GM21723 (cell line): ENCODE measurements at regions not wholly inside any gene's neighbourhood (a gene's known extent, or its start where the extent isn't known, plus 50 kb on each side); places are given as distances from the start of the nearest gene placed in this dataset.

Experiments used
- ATAC-seq: cut with Tn5 transposase; IDR thresholded peaks from one replicate; pipeline ENCODE4 v1.9.1; 2021; ENCODE audit warnings: mild to moderate bottlenecking, moderate library complexity; ENCODE audit not compliant: unreplicated experiment

DNA sequence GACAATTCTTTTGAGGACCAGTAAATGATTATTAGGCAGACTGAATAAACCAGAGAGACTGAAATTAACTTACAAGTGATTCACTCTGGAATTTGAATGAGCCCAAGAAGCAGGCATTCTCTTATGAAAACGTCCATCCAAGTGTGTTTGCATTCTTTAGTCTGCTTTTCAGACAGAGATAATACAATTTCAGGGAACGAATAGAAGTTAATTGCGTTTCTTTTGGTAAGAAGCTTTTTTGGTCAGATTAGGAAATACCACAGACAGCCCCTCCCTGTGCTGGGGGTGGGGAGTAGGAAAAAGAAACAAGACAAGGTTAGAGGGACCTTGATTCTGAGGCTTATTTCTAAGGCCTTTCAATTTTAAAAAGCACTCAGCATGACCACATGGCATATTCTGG is 874.4 kb downstream of the SUCLG1 start:
- ATAC-seq: no peak

- no peak for ATAC-seq
Measured at GRCh38 chr2:83582589-83582988, 876.5 kb downstream of the SUCLG1 start.

DNA sequence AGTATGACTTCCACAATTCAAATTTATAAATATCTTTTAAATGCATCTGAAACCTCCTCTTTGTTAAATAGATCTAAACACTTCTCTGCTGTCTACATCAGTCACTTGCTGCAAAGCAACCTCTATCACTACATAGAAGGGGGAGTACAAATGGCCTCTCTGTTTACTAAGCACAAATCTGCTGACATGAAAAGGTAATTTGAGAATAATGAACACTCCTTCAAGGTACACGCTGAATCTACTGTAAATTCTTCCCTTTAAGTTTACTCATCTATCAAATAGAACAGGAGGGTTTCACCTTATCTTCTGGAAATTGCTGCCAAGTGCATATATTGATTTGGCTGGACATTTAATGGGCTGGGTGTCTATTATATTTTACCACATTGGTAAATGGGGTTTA is 879.6 kb downstream of the SUCLG1 start:
- no peak for ATAC-seq

DNA sequence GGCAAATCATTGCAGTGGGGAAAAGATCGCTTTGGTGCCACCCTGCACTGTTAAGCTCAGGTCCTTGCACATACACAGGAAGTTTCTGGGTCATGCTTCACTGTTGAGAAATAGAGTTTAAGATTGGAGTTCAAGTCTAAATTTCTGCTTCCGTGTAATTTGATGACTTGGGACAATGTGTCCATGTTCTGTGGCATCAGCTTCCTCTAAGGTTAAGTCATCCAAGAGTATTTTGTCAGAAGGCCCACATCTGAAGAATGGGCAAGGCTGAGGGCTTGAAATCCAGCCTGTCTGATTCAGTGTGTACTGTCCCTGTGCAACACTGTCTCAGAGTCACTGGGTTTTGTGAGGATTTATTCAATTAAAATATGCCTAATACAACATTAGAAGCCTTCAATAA is 880.7 kb downstream of the SUCLG1 start:
- no peak for ATAC-seq

GRCh38 chr2:83574614-83575013 is 884.5 kb downstream of the SUCLG1 start:
- no peak for ATAC-seq

GRCh38 chr2:83573060-83573459 is 886.0 kb downstream of the SUCLG1 start:
- no peak for ATAC-seq

- no peak for ATAC-seq
Measured at GRCh38 chr2:83572400-83572799, 886.7 kb downstream of the SUCLG1 start.

DNA sequence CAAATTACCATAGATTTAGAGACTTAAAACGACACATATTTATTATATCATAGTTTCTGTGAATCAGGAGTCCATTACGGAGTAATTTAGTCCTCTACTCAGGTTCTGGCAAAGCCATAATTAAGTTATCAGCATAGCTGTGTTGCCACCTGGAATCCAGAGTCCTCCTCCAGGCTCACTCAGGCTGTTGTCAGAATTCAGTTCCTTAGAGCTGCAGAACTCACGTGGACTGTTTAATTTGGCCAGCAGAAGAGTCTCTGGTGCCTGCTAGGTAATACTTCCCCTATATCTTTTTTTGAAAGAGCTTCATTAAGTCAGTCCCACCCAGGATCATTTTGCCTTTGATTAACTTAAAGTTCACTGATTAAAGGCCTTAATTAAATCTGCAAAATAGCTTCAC is 891.5 kb downstream of the SUCLG1 start:
- no peak for ATAC-seq

DNA sequence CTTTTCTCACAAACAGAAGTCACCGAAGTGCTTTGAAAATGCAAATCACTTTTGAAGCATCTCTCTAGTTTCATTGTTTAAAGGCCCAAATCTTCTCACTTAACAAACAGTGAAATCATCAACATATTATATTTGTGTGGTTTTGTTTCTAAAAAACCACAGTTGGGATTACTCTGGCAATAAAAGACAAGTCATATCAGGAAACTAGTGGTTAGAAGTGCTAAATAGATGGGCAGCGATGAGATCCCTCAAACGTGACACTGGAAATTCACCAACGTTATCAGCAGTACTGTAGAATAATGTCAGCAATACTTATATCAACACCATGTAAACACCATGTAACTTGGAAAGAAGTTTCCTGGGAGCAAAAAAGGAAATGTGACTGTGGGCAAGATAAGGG is 893.5 kb downstream of the SUCLG1 start:
- no peak for ATAC-seq

GRCh38 chr2:83565181-83565580 is 893.9 kb downstream of the SUCLG1 start:
- ATAC-seq: no peak

DNA sequence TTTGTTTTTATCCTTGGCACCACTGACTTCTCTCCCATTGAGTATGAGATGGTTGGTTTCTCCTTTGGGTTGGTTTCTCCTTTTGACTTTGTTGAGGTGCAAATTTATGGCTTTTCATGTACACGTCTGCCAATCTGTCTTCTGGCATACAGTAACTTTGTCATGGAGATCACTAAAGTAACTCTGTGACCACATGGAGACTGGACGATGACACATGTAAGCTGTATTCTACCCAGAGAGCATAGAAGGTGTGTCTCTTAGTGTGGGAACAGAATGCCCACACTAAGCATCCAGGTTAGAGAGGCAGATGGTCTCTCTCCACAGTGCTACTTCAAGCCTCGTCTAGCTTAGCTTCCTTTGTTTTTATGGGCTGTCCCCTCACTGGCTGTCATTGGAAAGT is 897.5 kb downstream of the SUCLG1 start:
- no peak for ATAC-seq

- no peak for ATAC-seq
Measured at GRCh38 chr2:83536556-83536955, 922.5 kb downstream of the SUCLG1 start.

DNA sequence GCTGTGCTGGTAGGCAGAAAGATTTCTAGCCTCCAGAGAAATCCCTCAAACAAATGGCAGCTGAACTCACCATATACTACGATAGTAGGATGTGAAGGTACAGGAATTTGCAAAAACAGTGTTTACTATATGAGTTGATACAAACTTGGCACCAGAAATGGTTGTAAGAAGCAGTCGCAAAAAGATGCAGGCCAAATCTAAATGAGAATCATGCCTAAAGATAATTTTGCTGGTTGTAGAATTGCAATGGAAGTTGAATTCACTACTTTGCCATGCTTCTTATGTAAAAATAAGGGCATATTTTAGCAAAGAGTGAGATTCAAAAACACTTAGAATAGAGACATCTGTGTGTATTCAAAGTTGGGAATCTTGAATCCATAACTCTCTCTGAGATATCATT is 924.7 kb downstream of the SUCLG1 start:
- no peak for ATAC-seq

DNA sequence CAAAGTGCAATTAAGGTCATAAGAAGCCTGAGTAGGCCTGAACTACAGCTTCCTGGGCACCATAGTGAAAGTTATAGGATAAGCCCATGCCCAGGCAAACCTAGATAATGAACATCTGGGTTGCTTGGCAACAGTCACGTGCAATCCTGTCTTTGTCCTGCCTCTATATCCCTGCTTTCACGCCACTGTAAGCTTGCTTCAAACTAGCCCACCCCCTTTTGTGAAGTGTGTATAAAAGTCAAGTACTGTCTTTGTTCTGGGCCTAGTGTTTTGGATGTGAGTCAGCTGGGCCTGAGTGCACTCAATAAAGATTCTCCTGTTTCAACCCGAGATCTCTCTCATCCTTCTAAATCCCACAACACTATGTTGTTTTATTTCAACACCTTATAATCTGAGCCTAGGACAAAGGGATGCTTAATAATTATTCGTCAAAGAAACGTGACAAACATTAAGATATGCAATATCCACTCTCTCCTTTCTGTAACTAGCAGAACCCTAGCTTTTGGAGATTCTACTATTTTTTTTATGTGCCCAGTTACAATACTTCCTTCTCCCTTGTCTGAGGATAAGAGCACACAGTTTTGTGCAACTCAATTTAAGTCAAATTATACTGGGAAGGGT is 927.8 kb downstream of the SUCLG1 start:
- no peak for ATAC-seq

DNA sequence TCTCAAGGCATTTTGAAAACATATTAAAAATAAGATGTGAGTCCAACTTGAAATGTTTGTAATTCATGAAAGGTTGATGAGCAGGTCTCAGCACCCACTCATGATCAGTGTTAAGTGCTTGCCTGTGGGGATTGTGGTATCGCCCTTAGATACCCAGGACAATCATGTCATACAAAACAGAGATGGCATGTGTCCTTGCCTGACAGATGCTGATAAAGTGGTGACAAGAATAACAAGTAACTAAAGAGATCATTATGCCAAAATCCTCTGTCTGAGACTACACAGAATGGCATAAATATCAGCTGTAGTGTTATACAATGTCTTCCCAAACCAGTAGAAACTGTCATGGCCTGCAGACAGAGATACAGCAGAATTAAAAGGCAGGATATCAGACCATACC is 930.3 kb downstream of the SUCLG1 start:
- ATAC-seq: no peak

DNA sequence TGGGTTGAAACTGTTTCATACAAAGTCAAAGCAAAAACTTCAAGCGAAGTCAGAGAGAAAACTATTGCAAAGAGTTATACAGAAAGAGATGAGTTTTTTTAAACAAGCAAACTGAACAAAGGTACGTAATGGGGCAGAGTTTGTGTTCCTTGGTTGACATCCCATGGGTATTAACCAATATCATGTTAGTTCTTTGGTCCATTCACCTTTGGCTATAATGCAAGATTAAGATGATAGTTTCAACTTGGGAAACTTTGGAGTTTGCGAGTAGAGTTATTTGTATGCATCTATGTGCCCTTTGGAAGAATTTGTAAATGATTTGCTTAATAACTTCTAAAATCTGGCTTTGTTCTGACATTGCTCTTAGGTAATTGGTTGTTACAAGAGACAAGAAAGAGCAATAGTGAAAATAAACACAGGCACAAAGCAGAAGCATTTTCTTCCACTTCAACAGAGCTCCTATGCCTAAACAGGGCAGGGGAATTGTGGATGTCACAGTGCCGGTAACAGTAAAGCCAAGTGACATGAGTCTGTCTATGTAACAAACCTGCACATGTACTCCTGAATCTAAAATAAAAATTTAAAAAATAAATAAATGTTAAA is 936.1 kb downstream of the SUCLG1 start:
- no peak for ATAC-seq

DNA sequence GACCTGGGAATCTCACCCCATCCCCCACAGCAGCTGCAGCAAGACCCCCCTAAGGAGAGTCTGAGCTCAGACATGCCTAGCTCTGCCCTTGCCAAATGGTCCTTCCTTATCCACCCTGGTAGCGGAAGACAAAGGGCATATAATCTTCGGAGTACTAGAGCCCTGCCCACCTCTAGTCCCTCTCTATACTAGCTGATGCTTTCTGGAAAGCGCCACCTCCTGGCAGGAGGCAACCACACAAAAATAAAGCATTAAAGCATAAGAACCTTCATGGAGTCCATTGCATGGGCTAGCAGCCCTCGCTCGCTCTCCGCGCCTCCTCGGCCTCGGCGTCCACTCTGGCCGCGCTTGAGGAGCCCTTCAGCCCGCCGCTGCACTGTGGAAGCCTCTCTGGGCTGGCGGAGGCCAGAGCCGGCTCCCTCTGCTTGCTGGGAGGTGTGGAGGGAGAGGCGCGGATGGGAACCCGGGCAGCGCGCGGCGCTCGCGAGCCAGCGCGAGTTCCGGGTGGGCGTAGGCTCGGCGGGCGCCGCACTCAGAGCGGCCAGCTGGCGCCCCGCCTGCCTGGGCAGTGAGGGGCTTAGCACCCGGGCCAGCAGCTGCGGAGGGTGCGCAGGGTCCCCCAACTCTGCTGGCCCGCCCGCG is 941.2 kb downstream of the SUCLG1 start:
- ATAC-seq: no peak

GRCh38 chr2:83516503-83516902 is 942.6 kb downstream of the SUCLG1 start:
- no peak for ATAC-seq

GRCh38 chr2:83487451-83487850 is 971.6 kb downstream of the SUCLG1 start:
- no peak for ATAC-seq

DNA sequence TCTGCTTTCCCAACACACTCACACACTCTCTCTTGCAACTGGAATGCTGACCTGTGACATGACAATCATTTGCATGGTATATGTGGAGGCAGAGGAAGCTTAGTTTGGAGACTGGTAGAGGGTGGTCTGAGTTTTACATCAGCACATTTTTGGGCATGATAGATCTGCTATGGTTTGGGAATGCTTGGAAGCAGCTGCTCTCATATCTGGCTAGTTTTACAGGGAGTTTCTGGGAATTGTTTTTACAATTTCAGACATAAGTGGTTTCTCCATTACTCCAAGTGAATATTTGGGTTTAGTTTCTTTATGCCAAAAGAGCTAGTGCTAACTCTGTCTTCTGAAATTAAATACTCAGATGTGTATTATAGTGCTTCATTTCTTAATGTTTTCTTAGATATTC is 977.6 kb downstream of the SUCLG1 start:
- no peak for ATAC-seq

DNA sequence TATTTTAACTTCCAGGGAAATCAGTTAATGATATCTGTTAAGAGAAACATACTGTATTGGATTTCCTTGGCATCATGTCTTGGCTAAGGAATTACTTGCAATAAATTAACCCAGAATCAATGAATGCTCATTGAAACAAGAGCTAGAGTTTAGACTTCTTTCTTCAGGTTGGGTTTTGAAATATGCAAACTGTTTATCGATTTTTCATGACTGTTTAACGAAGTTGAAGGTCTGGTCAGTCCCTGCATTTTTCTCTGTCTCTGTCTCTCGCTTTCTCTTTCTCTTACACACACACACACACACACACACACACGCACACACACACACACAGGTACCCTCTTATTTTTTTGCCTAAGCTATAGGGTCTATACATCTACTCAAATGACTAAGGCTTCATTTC is 981.0 kb downstream of the SUCLG1 start:
- no peak for ATAC-seq

GRCh38 chr2:83475371-83475770 is 983.7 kb downstream of the SUCLG1 start:
- no peak for ATAC-seq

- no peak for ATAC-seq
Measured at GRCh38 chr2:83471655-83472054, 987.4 kb downstream of the SUCLG1 start.
